HG03045 (cell line): ENCODE measurements at regions not wholly inside any gene's neighbourhood (a gene's known extent, or its start where the extent isn't known, plus 50 kb on each side); places are given as distances from the start of the nearest gene placed in this dataset.
"Not testable (repeated sequence)": the region's sequence is repeated elsewhere in the genome, so short reads cannot be mapped to it uniquely, and the experiment has no call there.

ENCODE experiments used
- ATAC-seq: cut with Tn5 transposase; IDR thresholded peaks from one replicate; pipeline ENCODE4 v1.9.1; 2021; ENCODE audit warnings: mild to moderate bottlenecking, moderate library complexity; ENCODE audit not compliant: unreplicated experiment

DNA sequence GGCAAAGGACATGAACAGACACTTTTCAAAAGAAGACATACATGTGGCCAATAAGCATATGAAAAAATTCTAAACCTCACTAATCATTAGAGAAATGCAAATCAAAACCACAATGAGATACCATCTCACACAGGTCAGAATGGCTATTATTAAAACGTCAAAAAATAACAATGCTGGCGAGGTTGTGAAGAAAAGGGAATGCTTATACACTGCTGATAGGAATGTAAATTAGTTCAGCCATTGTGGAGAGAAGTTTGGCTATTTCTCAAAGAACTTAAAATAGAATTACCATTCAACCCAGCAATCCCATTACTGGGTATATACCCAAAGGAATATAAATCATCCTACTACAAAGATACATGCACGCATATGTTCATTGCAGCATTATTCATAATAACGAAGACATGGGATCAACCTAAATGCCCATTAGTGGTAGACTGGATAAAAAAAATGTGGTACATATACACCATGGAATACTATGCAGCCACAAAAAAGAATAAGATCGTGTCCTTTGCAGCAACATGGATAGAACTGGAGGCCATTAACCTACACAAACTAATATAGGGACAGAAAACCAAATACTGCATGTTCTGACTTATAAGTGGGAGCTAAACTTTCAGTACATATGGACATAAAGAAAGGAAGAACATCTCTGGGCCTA lies 101.7 kb downstream of the KLF5 start:
- not testable (repeated sequence) for ATAC-seq

DNA sequence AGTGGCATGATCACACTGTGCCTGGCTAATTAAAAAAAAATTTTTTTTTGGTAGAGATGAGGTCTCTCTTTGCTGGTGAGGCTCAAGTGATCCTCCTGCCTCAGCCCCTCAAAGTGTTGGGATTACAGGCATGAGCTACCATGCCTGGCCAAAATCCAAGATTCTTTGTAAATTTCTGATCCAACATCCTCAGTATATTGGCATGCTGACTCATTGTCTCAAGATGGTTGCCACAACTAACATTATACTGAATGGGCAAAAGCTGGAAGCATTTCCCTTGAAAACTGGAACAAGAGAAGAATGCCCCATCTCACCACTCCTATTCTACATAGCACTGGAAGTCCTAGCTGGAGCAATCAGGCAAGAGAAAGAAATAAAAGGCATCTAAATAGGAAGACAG lies 100.0 kb downstream of the KLF5 start:
- ATAC-seq: no peak

DNA sequence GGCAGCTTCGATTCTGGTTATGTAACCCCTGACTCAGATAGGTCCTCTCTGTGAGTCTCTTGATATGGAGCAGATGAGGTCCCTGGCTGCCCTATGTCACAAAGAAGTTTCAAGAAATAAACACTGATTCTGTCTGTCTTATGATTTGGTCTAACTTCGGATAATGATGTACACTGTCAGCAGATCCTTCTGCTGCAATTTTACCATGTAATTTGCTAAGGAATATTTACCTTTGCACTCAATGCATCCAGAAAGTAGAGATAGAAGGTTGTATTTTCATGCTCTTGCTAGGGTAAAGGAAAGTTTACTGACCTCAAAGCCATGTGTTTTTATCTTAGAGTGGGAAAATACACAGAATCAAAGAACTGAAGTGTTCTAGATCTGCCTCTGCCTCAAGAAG lies 98.2 kb downstream of the KLF5 start:
- ATAC-seq: no peak

DNA sequence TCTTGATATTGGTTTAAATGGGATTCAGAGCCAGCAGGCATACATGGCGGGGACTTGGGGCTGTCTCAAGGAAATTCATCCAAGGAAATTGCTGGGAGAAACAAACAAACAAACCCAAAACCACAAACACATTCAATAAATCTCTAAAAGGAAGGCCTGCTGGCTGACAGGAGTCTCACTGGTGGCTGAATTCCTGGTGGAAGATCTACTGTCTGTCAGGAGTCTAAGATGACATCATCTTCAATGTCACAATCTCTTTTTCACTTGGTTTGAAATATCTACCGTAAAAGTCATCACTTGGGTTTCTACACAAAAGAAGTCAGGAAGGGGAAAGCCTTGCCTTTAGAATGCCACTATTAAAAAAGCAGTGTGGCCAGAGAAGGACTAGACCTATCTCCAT lies 87.9 kb downstream of the KLF5 start:
- ATAC-seq: no peak

DNA sequence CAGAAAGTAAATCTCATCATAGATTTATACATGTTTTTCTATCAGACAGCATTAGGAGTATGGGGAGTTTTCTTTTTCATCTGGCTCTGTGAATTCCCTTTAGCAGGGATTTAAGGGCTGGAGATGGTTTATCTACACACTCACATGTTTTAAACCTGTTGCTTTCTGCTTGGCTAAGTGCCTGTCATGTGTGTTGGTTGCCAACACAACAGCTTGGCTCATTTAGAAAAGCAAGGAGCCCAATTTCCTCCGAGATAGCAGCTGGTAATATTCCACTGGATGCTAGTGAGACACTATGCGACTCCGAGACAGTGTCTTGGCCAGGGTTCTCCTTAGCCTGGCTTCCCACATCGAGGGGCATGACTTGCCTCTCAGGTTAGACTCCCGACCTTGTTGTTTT lies 83.3 kb downstream of the KLF5 start:
- ATAC-seq: no peak

DNA sequence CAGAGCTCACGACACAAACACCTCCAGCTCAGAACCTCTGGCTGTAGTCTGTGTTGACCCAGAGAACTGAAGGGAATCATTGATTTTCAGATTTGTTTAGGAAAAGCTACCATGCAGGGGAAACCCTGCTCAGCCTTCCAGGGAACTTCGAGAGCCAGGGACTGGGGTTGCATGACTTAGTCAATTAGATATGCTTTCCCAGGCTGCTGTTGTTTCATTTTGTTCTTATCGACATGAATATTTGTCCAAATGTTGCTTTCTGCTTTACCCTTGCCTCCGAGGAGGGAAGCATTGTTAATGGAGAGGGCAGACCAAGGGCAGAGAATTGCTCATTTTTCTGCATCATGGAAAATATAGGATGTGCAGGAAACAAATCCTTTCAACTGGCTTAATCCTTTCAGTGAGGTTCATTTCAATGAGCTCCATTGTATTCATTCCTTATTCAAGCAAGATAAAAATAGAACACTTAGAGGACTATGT lies 82.5 kb downstream of the KLF5 start:
- ATAC-seq: no peak

DNA sequence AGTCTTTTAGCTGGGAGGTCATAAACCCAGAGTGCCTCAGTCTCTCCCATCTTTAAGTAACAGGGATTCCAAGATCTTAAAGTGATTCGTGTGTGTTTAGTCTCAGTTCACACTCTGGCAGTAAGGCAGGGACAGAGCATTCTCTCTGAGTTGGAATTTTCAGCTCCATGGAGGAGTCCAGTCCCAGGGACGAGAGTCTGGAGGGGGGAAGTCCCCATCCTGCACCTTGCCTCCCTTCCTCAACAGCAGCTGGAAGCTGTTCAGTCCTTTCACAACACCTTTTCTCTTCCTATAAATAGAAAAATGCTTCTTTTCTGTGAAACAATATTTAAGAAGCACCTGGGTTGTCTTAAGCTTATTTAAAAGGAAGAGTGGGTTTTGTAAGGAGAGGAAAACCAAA lies 82.0 kb downstream of the KLF5 start:
- no peak for ATAC-seq

DNA sequence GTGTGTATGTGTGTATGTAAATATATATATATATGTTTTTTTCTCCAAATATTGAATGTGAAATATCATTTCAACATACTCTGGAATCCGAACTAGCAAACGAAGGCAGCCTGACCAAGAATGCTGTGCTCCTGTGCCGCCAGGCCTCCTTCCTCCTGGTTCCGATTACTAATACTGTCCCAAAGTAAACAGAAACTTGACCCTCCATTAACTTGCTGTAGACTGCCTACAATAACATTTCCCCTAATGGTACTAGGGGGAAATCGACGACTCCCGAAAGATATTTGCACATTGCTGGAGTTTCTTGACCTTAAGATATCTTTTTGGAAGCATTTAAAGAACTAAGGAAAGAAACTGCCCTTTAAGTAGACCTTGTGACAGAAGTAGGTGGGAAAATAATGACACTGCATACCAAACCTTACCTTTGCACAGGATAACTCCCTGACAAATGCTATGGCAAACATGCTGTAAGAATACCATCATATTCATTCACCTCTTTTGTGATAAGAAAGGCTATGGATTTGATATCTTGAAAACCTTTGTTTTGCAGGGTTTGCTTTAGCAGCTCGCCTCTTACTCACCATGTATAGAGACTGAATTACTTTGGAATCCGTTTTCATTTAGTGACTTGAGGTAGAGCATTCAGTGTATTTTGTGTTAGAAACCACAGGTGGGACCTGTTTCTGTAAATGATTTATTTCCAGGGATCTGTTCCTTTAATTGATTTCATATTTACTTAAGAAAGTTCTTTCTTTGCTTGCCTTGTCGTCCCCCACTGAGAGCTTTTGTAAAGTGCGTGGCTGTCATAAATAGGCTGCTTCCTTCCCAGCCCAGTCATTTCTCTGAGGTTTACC lies 80.1 kb downstream of the KLF5 start:
- no peak for ATAC-seq

DNA sequence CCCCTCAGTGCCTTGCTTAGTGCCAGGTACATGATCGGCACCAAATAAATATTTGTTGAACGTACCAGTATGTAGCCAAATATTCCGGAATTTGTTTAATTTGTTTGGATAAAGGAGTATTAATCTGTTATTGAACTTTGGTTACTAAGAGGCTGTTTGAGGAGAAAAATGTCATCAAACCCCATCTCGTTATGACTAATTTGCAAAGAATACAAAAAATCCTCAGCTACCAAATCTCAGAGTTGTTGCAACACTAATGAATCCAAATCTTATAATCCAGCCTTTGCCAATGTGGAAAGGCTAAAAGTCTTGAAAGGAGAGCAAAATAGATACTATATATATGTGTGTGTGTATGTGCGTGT lies 79.5 kb downstream of the KLF5 start:
- ATAC-seq: no peak

DNA sequence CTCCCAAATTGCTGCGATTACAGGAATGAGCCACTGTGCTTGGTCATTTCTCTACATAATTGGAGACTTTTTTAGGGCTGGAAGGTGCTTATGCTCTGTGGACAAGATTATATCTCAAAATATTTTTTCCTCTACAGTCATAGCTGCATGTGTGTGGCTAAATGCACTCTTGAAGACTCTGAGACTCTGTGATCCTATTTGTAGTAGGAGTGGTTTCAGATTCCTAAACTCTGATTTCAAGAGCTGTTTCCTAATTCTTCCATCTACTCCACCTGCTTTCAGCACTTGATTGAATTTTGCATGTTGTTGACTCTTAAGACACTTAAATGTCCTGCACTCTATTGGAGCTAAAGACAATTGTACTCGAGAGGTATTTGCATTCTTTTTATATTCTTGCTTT lies 78.0 kb downstream of the KLF5 start:
- ATAC-seq: no peak

DNA sequence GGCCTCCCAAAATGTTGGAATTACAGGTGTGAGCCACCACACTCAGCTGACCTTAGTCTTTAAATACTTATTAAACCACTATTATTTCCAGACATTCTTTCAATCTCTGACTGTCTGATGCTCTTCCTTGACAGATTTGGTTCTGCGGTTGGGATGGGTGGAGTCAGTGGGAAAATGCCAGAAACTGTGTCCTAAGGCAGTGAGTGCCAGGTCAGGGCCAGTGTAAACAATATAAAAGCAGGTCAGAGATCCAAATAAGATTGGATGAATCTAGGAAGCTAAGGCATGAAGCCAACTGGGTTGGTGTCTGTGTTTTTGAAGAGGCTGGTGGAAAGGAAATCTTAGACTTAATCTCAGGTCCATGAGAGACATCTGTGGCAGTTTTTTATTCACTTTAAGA lies 74.7 kb downstream of the KLF5 start:
- no peak for ATAC-seq

DNA sequence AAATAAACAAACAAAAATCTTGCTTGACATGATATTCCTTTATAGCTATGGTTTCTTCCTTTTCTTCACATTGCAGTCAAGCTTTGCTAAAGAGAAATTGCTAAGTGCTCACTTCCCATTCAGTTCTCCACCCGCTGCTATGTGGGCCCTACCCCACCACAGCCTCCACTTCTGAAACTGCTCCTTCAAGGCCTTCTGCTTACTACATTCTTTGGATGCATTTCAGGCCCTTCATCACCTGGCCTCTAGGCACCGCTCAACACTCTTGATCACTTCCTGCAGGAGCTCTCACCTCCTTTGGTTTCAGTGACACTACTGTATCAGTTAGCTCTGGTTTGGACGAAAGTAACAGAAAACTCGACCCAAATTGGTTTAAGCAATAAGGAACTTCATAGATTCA lies 72.4 kb downstream of the KLF5 start:
- ATAC-seq: no peak

DNA sequence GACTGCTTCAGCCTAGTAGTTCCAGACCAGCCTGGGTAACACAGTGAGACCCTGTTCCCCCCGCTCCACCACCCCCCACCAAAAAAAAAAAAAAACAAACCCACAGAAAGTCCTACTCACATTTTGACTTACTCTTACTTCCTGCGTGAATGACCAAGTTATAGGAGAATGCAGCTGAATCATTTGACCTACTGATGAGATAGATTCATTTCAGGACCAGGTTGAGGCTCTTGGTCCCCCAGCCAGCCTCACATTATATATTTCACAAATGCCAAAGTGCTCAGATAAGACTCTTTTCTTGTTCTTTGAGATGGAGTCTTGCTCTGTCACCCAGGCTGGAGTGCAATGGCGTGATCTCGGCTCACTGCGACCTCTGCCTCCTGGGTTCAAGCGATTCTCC lies 70.2 kb downstream of the KLF5 start:
- no peak for ATAC-seq
